ENCODE measurements at regions not wholly inside any gene's neighbourhood (a gene's known extent, or its start where the extent isn't known, plus 50 kb on each side); places are given as distances from the start of the nearest gene placed in this dataset.
"Not testable (repeated sequence)": the region's sequence is repeated elsewhere in the genome, so short reads cannot be mapped to it uniquely, and the experiment has no call there.

GRCh38 chr14:88975926-88976325 lies 151.5 kb downstream of the TTC8 start (continued):
- TF ChIP-seq POLR2AphosphoS5 (IDR thresholded peaks at IDR 0.05; ENCODE audit: low read depth) (no peak), EZH2 (IDR thresholded peaks at IDR 0.05; ENCODE audit: low read depth, unreplicated experiment) (no peak), EZH2phosphoT487 (IDR thresholded peaks at IDR 0.05; ENCODE audit: unreplicated experiment) (no peak)
- TF ChIP-seq, protein P1, sequence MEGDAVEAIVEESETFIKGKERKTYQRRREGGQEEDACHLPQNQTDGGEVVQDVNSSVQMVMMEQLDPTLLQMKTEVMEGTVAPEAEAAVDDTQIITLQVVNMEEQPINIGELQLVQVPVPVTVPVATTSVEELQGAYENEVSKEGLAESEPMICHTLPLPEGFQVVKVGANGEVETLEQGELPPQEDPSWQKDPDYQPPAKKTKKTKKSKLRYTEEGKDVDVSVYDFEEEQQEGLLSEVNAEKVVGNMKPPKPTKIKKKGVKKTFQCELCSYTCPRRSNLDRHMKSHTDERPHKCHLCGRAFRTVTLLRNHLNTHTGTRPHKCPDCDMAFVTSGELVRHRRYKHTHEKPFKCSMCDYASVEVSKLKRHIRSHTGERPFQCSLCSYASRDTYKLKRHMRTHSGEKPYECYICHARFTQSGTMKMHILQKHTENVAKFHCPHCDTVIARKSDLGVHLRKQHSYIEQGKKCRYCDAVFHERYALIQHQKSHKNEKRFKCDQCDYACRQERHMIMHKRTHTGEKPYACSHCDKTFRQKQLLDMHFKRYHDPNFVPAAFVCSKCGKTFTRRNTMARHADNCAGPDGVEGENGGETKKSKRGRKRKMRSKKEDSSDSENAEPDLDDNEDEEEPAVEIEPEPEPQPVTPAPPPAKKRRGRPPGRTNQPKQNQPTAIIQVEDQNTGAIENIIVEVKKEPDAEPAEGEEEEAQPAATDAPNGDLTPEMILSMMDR (conservative IDR thresholded peaks at IDR 0.05; ENCODE audit: low read depth in 2 of 2): no peak

DNA sequence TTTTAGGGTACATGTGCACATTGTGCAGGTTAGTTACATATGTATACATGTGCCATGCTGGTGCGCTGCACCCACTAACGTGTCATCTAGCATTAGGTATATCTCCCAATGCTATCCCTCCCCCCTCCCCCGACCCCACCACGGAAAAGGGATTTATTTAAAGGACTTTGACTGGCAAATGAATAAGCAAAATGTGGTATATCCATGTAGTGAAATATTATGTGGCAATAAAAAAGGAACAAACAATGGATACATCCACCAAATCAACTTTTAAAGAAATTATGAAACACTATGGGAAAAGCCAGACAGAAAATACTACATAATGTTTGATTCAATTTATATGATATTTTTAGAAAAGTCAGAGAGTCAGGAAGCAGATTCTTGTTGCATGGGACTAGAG lies 156.5 kb downstream of the TTC8 start:
- H3K27ac Mint-ChIP-seq; ATAC-seq; DNase-seq (ENCODE audit: low spot score); H2AFZ ChIP-seq; H3K79me2 ChIP-seq (replicated peaks; ENCODE audit: insufficient read depth); H4K20me1 ChIP-seq (replicated peaks; ENCODE audit: insufficient read depth); H3K4me2 ChIP-seq; H3K27ac ChIP-seq (ENCODE audit: low read depth); H3K9me2 ChIP-seq (ENCODE audit: insufficient read depth); H3K4me3 Mint-ChIP-seq; H3K36me3 Mint-ChIP-seq (ENCODE audit: low read depth); H3K36me3 ChIP-seq (ENCODE audit: insufficient read depth); H3K4me1 ChIP-seq (ENCODE audit: insufficient read depth); H3K9me3 Mint-ChIP-seq; H3K27me3 ChIP-seq (ENCODE audit: insufficient read depth); H3F3A ChIP-seq (replicated peaks; ENCODE audit: low read depth); H3K27me3 Mint-ChIP-seq (ENCODE audit: insufficient read depth, low read depth, poor library complexity); H3K4me3 ChIP-seq; H3K4me1 Mint-ChIP-seq: not testable (repeated sequence)

DNA sequence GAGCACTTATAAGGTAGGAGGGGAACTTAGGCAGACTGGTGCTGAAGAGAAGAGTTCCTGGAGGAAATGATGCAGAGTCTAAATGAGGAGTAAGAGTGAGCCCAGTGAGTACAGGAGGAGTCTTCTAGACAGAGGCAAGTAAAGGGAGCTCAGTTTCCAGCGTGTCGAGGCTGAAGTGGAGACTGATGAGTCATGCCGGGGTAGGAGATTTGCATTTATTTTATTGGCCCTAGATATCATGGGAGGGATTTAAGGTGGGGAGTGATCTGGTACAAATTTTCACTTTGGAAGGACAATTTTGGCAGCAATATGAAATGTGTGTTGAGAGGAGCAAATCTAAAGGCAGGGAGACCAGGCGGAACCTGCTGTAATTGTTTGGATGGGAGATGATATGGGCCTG lies 157.5 kb downstream of the TTC8 start:
- H3K36me3 Mint-ChIP-seq (ENCODE audit: low read depth): peaks cover 3% of the 10 kb centered on the region; the same call in 1 of the 3 replicates
- Histone ChIP-seq H3F3A (replicated peaks; ENCODE audit: low read depth) (peaks cover 4% of the 10 kb centered on the region), H3K79me2 (replicated peaks; ENCODE audit: insufficient read depth) (no peaks in the 10 kb centered on the region), H3K4me1 (ENCODE audit: insufficient read depth) (no peaks in the 10 kb centered on the region), H3K4me3 (no peak overlapping the region), H2AFZ (no peak overlapping the region), H4K20me1 (replicated peaks; ENCODE audit: insufficient read depth) (no peaks in the 10 kb centered on the region), H3K36me3 (ENCODE audit: insufficient read depth) (no peaks in the 10 kb centered on the region), H3K27me3 (ENCODE audit: insufficient read depth) (no peaks in the 10 kb centered on the region), H3K27ac (ENCODE audit: low read depth) (no peak overlapping the region), H3K4me2 (no peak overlapping the region), H3K9me2 (ENCODE audit: insufficient read depth) (peaks cover 5% of the 10 kb centered on the region; the same call in 1 of the 2 replicates)
- H3K4me3 Mint-ChIP-seq: no peak overlapping the region
- no peak for DNase-seq (ENCODE audit: low spot score)
- H3K27ac Mint-ChIP-seq: no peak overlapping the region
- peaks cover 6% of the 10 kb centered on the region for H3K27me3 Mint-ChIP-seq (ENCODE audit: insufficient read depth, low read depth, poor library complexity)
- H3K9me3 Mint-ChIP-seq: peaks cover 7% of the 10 kb centered on the region; the same call in 2 of the 3 replicates
- no peak for ATAC-seq
- H3K4me1 Mint-ChIP-seq: 0 out of 3 replicates have a peak, but pooled peaks cover 3% of the 10 kb centered on the region
- TF ChIP-seq NANOG (IDR thresholded peaks at IDR 0.05; ENCODE audit: borderline replicate concordance) (no peak), ZNF331 (CRISPR knock-in tag; IDR thresholded peaks at IDR 0.05; ENCODE audit: low read depth) (no peak)

GRCh38 chr14:88983755-88984154 lies 159.3 kb downstream of the TTC8 start:
- Mint-ChIP-seq H3K9me3 (peaks cover 6% of the 10 kb centered on the region; the same call in 2 of the 3 replicates), H3K27me3 (ENCODE audit: insufficient read depth, low read depth, poor library complexity) (peaks cover 5% of the 10 kb centered on the region), H3K4me3 (no peak overlapping the region), H3K36me3 (ENCODE audit: low read depth) (peaks cover 3% of the 10 kb centered on the region; the same call in 1 of the 3 replicates), H3K27ac (no peak overlapping the region), H3K4me1 (0 out of 3 replicates have a peak, but pooled peaks cover 2% of the 10 kb centered on the region)
- no peak overlapping the region for H3K27ac ChIP-seq (ENCODE audit: low read depth)
- no peaks in the 10 kb centered on the region for H3K79me2 ChIP-seq (replicated peaks; ENCODE audit: insufficient read depth)
- no peaks in the 10 kb centered on the region for H3K36me3 ChIP-seq (ENCODE audit: insufficient read depth)
- H3F3A ChIP-seq (replicated peaks; ENCODE audit: low read depth): no peaks in the 10 kb centered on the region
- no peak; the same call in 2 of the 3 replicates for ATAC-seq
- DNase-seq (ENCODE audit: low spot score): no peak
- no peak overlapping the region for H3K4me3 ChIP-seq
- no peak overlapping the region for H3K4me2 ChIP-seq
- peaks cover 10% of the 10 kb centered on the region; the same call in 1 of the 2 replicates for H3K9me2 ChIP-seq (ENCODE audit: insufficient read depth)
- H3K27me3 ChIP-seq (ENCODE audit: insufficient read depth): no peaks in the 10 kb centered on the region
- no peaks in the 10 kb centered on the region for H3K4me1 ChIP-seq (ENCODE audit: insufficient read depth)
- no peak overlapping the region for H2AFZ ChIP-seq
- no peaks in the 10 kb centered on the region for H4K20me1 ChIP-seq (replicated peaks; ENCODE audit: insufficient read depth)
- TF ChIP-seq JUNB (IDR thresholded peaks at IDR 0.05; ENCODE audit: unreplicated experiment) (no peak), EZH2 (IDR thresholded peaks at IDR 0.05; ENCODE audit: low read depth, unreplicated experiment) (no peak), POLR2AphosphoS5 (IDR thresholded peaks at IDR 0.05; ENCODE audit: low read depth) (no peak), CREB1 (CRISPR knock-in tag; IDR thresholded peaks at IDR 0.05; ENCODE audit: low read depth) (no peak)
- TF ChIP-seq, protein P1 (conservative IDR thresholded peaks at IDR 0.05; ENCODE audit: low read depth in 2 of 2): no peak

Data from GM23338 (cell line).